Loucy (cell line): ENCODE measurements at regions not wholly inside any gene's neighbourhood (a gene's known extent, or its start where the extent isn't known, plus 50 kb on each side); places are given as distances from the start of the nearest gene placed in this dataset.

ENCODE experiments used
- H2AFZ ChIP-seq: fragments of 200-600 bp; sonication (generic); 2 replicates; pipeline ENCODE4 v1.6.0; 2016; ENCODE audit warnings: antibody characterized with exemption, mild to moderate bottlenecking, low read length, moderate library complexity
- H3F3A ChIP-seq: fragments of 200-600 bp; 2 replicates; pipeline ENCODE4 v1.6.0; 2016; ENCODE audit warnings: antibody characterized with exemption, low read depth, mild to moderate bottlenecking
- H3K27me3 ChIP-seq: fragments of 200-600 bp; sonication (generic); 2 replicates; pipeline ENCODE4 v1.6.1; 2014; ENCODE audit warnings: low read length, mild to moderate bottlenecking; ENCODE audit not compliant: insufficient read depth, poor library complexity, severe bottlenecking
- H3K36me3 ChIP-seq: fragments of 200-600 bp; sonication (generic); 2 replicates; pipeline ENCODE4 v1.6.1; 2016; ENCODE audit warnings: low read length; ENCODE audit not compliant: insufficient read depth
- H3K4me1 ChIP-seq: fragments of 200-600 bp; sonication (generic); 2 replicates; pipeline ENCODE4 v1.5.1; 2014; ENCODE audit warnings: low read length, mild to moderate bottlenecking; ENCODE audit not compliant: insufficient read depth, poor library complexity, severe bottlenecking
- H3K4me2 ChIP-seq: fragments of 200-600 bp; sonication (generic); 2 replicates; pipeline ENCODE4 v1.6.0; 2014; ENCODE audit warnings: antibody characterized with exemption, low read length, low read depth, mild to moderate bottlenecking; ENCODE audit not compliant: poor library complexity, severe bottlenecking
- H3K4me3 ChIP-seq: fragments of 200-600 bp; sonication (generic); 2 replicates; pipeline ENCODE4 v1.5.1; 2014; ENCODE audit warnings: low read length, mild to moderate bottlenecking, mixed read lengths; ENCODE audit not compliant: poor library complexity, severe bottlenecking
- H3K79me2 ChIP-seq: fragments of 200-600 bp; sonication (generic); 2 replicates; pipeline ENCODE4 v1.6.1; 2014; ENCODE audit warnings: low read length; ENCODE audit not compliant: insufficient read depth
- H3K9ac ChIP-seq: fragments of 200-600 bp; sonication (generic); 2 replicates; pipeline ENCODE4 v1.6.0; 2014; ENCODE audit warnings: mild to moderate bottlenecking, low read depth, low read length, moderate library complexity; ENCODE audit not compliant: poor library complexity, severe bottlenecking
- H3K9me2 ChIP-seq: fragments of 200-600 bp; sonication (generic); replicated peaks from 2 replicates; pipeline ENCODE4 v1.6.1; 2016; ENCODE audit warnings: low read depth, low read length, mixed read lengths
- H3K9me3 ChIP-seq: fragments of 200-600 bp; sonication (generic); 2 replicates; pipeline ENCODE4 v1.6.1; 2014; ENCODE audit warnings: mild to moderate bottlenecking, antibody characterized with exemption, low read length, low read depth; ENCODE audit not compliant: insufficient read depth
- H4K20me1 ChIP-seq: fragments of 200-600 bp; sonication (generic); 2 replicates; pipeline ENCODE4 v1.6.0; 2014; ENCODE audit warnings: antibody characterized with exemption, low read length, mild to moderate bottlenecking; ENCODE audit not compliant: insufficient read depth, poor library complexity, severe bottlenecking
- EZH2phosphoT487 ChIP-seq: fragments of 200-600 bp; IDR thresholded peaks from 2 replicates; pipeline ENCODE4 v1.6.1; 2018; ENCODE audit warnings: antibody characterized with exemption, mild to moderate bottlenecking, moderate library complexity, borderline replicate concordance
- TF ChIP-seq, protein P1 (sequence below): fragments of 200-600 bp; sonication (generic); conservative IDR thresholded peaks from 2 replicates; pipeline ENCODE4 v1.5.1; 2014; ENCODE audit warnings: mild to moderate bottlenecking, antibody characterized with exemption, low read length

DNA sequence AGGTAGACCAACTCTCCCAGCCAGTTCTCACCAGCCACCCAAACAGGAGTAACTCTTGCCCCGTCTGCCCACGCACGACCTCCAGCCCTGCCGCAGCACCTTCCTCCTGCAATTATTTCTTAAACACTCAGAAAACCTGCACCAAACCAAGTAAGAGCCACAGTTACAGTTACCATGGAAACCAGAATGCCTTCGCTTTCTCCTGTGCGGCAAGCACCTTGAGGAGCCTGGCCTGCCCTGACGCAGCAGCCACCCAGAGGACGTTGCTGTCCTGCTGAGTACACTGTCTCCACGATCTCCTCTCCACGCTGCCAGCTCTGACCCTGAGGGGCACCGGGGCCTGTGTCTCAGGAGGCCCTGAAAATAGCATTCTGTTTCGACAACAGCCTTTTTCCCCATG lies 94.3 kb upstream of the SMIM21 start:
- no peaks in the 10 kb centered on the region for H3K27me3 ChIP-seq
- H3K9ac ChIP-seq: no peak overlapping the region
- H3K4me1 ChIP-seq: no peaks in the 10 kb centered on the region
- H3K4me3 ChIP-seq: no peak overlapping the region
- no peaks in the 10 kb centered on the region for H3K79me2 ChIP-seq
- H3K9me2 ChIP-seq: no peaks in the 10 kb centered on the region
- no peaks in the 10 kb centered on the region for H4K20me1 ChIP-seq
- no peak for TF ChIP-seq EZH2phosphoT487
- TF ChIP-seq, protein P1, sequence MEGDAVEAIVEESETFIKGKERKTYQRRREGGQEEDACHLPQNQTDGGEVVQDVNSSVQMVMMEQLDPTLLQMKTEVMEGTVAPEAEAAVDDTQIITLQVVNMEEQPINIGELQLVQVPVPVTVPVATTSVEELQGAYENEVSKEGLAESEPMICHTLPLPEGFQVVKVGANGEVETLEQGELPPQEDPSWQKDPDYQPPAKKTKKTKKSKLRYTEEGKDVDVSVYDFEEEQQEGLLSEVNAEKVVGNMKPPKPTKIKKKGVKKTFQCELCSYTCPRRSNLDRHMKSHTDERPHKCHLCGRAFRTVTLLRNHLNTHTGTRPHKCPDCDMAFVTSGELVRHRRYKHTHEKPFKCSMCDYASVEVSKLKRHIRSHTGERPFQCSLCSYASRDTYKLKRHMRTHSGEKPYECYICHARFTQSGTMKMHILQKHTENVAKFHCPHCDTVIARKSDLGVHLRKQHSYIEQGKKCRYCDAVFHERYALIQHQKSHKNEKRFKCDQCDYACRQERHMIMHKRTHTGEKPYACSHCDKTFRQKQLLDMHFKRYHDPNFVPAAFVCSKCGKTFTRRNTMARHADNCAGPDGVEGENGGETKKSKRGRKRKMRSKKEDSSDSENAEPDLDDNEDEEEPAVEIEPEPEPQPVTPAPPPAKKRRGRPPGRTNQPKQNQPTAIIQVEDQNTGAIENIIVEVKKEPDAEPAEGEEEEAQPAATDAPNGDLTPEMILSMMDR: no peak
- no peak overlapping the region for H2AFZ ChIP-seq
- no peaks in the 10 kb centered on the region; the same call in 1 of the 2 replicates for H3K9me3 ChIP-seq
- H3F3A ChIP-seq: no peaks in the 10 kb centered on the region
- no peaks in the 10 kb centered on the region for H3K36me3 ChIP-seq
- H3K4me2 ChIP-seq: no peak overlapping the region

DNA sequence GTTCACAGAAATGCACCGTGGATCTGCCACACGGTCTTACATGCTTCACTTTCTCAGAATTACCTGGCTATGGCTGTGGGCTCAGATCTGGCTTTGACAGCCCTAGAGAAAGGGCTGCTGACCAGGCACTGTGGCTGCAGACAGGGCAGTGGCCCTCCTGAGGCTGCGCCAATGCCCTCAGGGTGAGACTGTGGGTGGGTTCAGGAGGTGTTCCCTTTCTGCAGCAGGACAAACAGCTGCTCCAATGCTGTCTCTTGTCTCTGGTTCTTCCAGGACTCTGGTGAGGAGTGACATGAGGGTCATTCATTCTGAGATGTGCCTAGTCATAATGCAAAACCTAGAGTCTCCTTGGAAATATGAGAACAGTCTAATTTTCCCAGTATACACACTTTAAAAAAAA lies 90.5 kb upstream of the SMIM21 start:
- H2AFZ ChIP-seq: no peak overlapping the region
- H3K4me3 ChIP-seq: no peak overlapping the region
- H4K20me1 ChIP-seq: no peaks in the 10 kb centered on the region
- H3F3A ChIP-seq: no peaks in the 10 kb centered on the region
- H3K9ac ChIP-seq: no peak overlapping the region
- H3K4me2 ChIP-seq: no peak overlapping the region
- no peaks in the 10 kb centered on the region; the same call in 1 of the 2 replicates for H3K9me3 ChIP-seq
- no peaks in the 10 kb centered on the region for H3K4me1 ChIP-seq
- no peaks in the 10 kb centered on the region for H3K9me2 ChIP-seq
- H3K27me3 ChIP-seq: no peaks in the 10 kb centered on the region
- no peak for TF ChIP-seq EZH2phosphoT487
- TF ChIP-seq, protein P1: no peak
- H3K36me3 ChIP-seq: no peaks in the 10 kb centered on the region
- H3K79me2 ChIP-seq: no peaks in the 10 kb centered on the region

DNA sequence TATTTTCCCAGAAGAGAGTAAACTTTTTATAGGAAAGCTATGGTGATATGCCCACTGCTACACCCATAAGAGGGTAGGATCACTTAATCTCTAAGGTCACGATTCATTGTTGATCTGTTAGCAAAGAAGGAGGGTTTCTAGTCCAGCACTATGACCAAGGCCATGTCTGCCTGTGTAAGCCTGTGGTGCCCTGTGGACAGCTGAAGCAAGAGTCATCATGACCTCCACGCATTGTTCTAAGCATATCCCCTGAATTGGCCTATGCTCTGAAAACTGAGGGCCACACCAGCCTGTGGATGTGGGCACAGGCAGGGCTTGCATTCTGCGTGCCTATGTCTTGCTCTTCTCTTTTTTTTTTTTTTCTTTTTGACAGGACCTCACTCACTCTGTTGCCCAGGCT lies 89.8 kb upstream of the SMIM21 start:
- Histone ChIP-seq H2AFZ (no peak overlapping the region), H3K4me3 (no peak overlapping the region), H3F3A (no peaks in the 10 kb centered on the region), H3K36me3 (no peaks in the 10 kb centered on the region), H3K9ac (no peak overlapping the region), H3K4me2 (no peak overlapping the region), H3K9me3 (no peaks in the 10 kb centered on the region; the same call in 1 of the 2 replicates), H3K4me1 (no peaks in the 10 kb centered on the region), H4K20me1 (no peaks in the 10 kb centered on the region), H3K27me3 (no peaks in the 10 kb centered on the region), H3K9me2 (no peaks in the 10 kb centered on the region), H3K79me2 (no peaks in the 10 kb centered on the region)
- TF ChIP-seq EZH2phosphoT487: no peak

DNA sequence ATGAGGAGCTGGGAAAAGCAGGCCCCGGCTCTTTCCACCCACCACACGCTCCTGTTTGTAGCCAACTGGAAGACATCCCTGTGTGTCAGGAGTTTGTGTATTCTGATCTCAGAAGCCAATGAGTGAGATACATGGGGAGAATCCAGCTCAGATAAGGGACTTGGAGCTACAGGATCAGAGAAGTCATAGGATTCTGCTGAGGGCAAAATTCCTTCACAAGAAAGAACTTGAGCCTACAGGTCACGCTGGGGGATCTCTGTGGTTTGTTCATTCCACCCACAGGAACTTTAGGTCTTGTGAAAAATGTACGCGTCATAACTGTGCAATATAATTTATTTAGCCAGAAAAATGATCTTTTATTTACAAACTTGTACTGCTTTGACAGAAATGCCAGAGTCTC lies 80.1 kb upstream of the SMIM21 start:
- Histone ChIP-seq H3K4me2 (no peak overlapping the region), H4K20me1 (no peaks in the 10 kb centered on the region), H3K27me3 (no peaks in the 10 kb centered on the region), H3K79me2 (no peaks in the 10 kb centered on the region), H3K9me2 (no peaks in the 10 kb centered on the region), H3K36me3 (no peaks in the 10 kb centered on the region), H3K4me1 (no peaks in the 10 kb centered on the region), H3F3A (no peaks in the 10 kb centered on the region), H3K9me3 (no peaks in the 10 kb centered on the region; the same call in 1 of the 2 replicates), H3K4me3 (no peak overlapping the region), H3K9ac (no peak overlapping the region), H2AFZ (no peak overlapping the region)
- TF ChIP-seq, protein P1: no peak
- TF ChIP-seq EZH2phosphoT487: no peak
